ENCODE measurements at regions not wholly inside any gene's neighbourhood (a gene's known extent, or its start where the extent isn't known, plus 50 kb on each side); places are given as distances from the start of the nearest gene placed in this dataset.

DNA sequence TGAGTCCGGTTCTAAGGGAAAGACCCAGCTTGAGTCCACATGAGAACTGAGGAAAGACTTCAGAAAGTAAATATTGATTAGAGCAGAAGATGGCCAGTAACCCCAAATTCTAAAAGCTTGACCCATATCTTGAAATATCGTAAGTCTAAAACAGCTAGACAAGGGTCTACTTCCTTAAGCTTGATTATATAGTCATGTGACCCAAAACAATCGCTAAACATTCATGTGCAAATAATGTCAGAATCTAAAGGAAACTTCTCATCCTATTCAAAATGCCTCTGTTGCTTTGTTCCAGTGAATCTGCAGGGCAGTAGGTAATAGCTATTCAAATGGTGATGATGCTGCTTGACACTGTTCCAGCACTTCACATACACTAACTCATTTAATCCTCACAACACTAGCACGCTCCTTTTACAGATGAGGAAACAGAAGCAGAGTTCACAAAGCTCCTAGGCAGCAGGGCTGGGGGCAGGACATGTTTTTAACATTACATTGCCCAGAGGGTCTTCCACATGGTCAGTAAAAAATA, 52.6 kb downstream of the TCF20 start:
- no peak for DNase-seq (ENCODE audit: low spot score)

DNA sequence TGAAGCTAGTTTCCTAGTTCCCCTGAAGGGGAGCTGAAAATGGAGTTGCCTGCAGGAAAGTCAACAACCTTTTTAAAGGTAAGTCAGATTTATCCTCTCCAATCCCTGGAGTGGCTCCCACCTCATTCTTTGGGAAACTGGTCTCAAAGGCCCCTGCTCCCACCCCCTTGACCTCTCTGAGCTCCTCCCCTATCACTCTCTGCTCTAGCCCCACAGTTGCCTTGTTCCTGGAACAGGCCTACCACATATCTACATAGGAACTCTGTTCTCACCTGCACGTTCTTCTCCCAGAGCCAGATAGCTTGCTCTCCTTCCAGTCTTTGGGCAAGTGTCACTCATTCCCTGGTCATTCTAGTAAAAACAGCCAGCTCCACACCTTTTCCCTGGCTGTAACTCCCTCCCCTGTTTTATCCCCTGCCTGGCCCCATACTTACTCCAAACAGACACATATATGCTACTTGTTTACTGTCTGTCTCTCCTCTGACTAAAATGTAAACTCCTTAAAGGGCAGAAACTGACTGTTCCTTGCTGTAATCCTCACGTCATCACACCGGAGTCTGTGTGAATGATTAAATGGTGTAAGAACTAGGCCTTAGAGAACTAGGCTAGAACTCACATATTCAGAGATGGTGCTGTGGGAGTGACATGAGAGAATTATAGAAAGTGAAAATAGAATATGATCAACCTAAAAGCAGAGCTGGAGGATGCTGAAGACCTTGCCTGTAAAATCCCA, 53.3 kb downstream of the TCF20 start:
- peak; percentile 18 for DNase-seq (ENCODE audit: low spot score)

DNA sequence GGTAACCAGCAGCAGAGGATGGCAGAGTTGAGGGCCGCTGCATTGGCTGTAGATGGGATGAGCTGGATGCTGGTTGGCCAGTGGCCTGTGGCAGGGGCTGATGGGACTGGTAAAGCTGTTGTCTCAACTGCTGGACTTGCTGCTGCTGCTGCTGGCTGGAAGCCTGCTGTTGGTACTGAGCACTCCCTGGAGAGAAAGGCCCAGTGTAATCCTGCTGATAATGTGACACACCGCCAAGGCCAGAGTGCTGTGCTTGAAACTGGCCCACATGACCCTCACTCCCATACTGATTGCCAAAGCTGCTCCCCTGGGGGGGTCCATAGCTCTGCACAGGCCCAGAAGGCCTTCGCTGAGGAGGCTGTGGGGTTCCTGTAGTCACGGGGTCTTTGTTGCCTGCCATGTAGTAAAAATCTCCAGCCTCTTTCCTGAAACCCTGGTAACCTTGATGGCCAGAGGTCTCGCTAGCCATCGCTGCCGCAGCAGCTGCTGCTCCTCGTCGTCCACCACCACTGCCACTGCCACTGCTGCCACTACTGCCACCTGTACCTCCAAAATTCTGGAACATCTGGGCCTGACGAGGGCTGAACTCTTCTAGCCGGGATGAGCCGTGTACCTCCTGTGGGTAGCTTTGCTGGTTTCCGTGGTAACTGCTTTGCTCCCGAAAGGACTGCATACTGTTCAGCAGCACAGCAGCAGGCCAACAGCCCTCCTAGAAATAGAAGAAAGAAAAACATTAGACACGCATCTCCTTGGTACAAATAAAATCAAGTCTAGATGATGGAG, 55.6 kb downstream of the TCF20 start:
- no peak for DNase-seq (ENCODE audit: low spot score)

DNA sequence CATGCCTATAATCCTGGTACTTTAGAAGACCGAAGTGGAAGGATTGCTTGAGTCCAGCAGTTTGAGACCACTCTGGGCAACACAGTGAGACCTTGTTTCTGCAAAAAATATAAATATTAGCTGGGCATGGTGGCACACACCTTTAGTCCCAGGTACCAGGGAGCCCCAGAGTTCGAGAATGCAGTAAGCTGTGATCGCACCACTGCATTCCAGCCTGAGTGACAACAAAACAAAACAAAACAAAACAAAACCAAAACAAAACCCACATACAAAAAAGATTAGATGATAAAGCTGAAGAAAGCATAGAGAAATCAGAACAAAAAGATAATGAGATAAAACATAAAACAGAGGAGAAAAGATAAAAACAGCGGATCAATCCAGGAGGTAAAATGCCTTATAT, 62.1 kb downstream of the TCF20 start:
- DNase-seq (ENCODE audit: low spot score): no peak

DNA sequence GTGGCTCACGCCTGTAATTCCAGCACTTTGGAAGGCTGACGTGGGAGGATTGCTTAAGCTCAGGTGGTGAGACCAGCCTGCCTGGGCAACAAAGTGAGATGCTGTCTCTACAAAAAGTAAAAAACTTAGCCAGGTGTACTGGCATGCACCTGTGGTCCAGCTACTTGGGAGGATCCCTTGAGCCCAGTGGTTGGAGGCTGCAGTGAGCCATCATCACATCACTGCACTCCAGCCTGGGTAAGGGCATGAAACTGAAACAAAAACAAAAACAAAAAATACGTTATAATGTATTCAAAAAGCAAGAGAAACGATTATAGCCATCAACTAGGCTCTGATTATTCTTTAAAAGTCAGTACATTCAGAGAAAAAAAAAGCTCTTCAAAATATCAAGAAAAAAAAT, 62.5 kb downstream of the TCF20 start:
- no peak for DNase-seq (ENCODE audit: low spot score)

DNA sequence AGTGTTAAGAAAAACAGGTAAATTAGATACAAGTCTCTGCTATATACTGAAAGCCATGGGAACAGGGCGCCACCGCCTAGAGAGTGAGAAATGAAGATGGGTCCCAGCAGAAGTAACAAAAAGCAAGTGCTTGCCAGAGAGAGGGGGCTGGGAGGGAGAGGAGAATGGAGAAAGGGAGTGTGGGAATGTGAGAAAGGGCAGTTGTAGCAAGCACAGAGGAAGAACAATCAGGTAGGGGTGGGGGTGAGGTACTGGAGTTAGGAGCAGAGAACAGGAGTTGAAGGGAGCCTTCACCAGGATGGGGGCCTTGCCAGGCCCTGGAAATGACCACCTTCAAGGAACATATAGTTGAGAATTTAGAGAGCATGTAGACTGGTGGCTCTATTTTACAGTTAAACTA, 66.8 kb downstream of the TCF20 start:
- DNase-seq (ENCODE audit: low spot score): no peak

DNA sequence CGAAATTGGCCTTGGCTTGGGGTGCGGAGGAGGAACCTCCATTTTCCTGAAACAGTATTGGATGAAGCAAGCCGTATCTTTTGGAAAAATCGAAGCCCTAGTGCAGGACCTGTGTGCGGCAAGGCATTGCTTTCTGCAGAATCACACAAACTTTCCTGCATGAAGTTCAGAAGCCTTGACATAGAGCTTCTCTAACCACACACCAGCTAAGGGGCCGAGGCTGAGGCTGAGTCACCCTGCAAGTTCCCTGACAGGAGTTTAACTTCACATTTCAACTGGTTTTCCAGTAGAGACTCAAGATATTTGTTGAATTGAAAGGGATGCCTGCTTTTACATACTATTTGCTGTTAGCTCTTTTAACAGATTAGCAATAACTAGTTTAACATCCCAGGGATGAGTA, 67.8 kb downstream of the TCF20 start:
- DNase-seq (ENCODE audit: low spot score): peak; percentile 67

DNA sequence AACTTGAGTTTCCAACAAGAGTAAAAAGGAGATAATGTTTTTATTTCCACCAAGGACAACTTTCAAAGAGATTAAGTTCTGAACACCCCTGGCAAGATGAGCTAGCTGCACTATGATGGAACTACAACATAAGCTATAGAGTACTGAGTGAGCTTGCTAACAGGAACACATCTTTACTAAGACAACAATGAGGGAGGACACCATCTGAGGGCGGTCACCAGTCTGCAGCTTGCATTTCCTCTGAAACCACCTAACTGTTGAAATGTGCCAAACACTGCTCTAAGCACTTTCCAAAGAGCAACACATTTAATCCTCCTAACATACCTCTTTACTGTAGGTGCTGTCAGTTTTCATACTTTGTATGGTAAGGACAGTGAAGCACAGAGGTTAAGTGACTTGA, 68.4 kb downstream of the TCF20 start:
- peak; percentile 50 for DNase-seq (ENCODE audit: low spot score)

DNA sequence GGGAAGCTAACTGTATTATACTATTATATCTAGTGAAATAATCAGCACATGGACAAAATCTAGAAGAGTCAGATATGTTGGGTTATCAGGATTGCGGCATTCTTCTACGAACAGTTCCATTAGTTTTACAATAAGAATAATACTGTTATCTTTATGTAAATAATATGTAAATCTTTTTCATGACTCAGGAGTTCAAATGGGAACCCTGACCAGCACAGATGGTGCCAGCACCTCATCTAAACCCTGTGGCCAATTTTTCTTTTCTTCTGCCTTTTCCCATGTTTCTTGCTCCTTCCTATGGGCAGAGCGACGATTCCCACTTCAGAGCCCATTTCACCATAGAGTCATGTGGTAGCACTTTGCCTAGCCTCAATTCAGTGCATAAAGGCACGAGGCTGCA, 68.4 kb upstream of the CYP2D6 start:
- no peak for DNase-seq (ENCODE audit: low spot score)

DNA sequence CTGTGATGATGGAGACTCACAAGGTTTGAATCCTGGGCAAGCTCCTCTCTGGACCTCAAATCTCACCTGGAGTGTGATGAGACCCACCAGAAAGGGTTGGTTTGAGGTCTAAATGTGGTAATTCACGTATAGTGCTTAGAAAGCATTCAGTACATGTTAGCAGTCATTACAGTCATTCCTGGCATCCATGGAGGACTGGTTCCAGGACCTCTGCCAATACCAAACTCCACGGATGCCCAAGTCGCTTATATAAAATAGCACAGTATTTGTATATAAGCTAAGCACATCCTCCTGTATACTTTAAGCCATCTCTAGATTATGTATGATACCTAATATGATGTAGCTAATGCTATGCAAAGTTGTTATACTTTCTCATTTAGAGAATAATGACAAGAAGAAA, 67.6 kb upstream of the CYP2D6 start:
- no peak for DNase-seq (ENCODE audit: low spot score)

DNA sequence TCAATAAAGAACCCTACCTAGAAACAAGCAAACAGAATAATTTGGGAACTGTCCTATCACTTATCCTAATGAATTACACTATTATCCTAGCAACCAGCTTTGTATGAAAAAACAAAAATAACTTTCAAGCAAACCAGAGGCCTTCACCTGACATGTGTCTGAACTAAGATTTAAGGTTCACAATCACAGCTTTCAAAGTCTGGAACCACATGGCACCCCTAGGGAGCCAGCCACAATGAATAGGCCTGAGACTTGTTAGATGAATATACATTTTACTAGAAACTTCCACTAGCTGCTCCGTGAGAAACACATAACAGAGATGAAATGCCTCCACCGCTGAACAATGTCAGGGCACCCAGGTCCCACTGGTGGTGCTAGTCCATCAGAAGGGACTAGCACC, 65.8 kb upstream of the CYP2D6 start:
- DNase-seq (ENCODE audit: low spot score): no peak

DNA sequence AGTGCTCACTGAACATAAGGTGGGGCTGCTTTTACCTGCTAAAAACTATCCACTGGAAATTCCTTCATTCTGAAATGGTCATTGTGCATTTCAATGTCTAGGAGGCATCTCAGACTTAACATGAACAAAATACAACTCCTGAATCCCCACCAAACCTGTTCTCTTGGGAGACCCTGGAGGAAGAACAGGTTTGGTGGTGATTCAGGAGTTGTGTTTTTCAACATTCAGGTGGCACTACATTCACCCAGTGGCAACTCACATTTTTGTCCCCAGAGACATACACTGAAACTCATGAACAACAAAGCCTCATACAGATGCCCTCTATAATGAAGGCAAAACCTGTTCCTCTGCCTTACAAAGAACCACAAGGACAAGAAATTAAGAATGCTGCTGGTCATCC, 64.3 kb upstream of the CYP2D6 start:
- DNase-seq (ENCODE audit: low spot score): no peak

DNA sequence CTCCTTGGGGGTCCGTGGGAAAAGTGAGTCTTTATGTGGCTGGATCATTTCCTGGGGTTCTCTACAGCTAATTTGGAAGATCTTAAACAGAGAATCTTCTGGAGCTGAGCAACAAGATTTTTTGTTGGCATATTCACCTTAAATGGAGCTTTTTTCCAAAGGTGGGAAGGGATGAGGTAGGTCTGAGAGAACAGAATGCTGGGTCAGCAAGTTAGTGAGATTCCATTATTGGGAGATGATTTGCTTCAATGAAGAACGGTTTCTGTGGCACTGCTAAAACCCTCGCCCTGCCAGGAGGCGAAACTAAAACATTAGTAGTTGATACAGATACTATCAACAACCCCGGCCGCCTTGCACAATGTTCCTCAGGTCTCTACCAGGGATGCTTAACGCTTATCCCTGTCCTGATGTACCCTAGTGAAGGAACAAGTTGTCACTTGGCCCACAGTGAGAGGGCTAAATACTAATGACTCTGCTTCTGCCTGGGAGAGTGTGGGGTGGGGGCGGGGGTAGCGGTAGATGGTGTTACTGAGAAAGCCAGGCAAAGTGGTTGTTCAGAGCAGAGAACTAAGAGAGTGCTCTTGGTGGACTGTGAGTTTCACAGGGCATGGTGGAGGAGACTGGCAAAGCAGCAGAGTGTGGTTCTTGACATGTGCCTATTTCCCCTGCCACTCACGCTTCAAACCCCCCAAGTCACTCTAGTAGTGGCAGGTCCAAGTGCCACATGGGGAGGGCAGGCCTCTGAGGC, 63.7 kb upstream of the CYP2D6 start:
- no peak for DNase-seq (ENCODE audit: low spot score)

DNA sequence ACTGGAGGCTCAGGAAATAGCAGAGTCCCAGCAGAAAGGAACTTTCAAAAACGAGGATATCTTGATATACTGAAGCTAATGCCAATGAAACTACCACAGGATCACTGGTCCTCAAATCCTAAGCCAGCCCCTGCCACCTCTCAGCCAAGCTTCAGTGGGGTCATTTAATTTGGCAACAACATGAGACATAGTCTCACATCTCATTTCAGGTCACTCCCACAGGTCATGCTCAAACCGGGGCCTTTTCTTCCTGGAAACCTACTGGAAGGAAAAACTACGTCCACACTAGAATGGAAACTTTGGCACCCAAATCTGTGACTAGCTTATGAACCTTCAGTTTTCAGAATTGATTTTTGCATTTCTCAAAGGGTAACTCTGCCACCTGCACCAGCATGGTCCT, 61.9 kb upstream of the CYP2D6 start:
- no peak for DNase-seq (ENCODE audit: low spot score)

DNA sequence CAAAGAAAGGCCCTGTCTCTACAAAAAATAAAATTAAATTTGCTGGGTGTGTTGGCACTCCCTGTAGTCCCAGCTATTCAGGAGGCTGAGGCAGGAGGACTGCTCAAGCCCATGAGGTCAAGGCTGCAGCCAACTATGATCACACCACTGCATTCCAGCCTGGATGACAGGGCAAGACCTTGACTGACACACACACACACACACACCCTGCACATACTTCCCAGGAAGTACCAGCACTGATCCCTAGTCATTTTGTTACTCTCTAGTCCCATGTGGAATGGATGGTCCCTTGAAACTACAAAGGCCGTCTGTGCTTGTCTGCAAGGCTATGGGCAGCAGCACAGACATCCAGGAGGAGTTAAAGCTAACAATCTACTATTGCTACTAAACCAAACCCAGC, 59.7 kb upstream of the CYP2D6 start:
- no peak for DNase-seq (ENCODE audit: low spot score)

DNA sequence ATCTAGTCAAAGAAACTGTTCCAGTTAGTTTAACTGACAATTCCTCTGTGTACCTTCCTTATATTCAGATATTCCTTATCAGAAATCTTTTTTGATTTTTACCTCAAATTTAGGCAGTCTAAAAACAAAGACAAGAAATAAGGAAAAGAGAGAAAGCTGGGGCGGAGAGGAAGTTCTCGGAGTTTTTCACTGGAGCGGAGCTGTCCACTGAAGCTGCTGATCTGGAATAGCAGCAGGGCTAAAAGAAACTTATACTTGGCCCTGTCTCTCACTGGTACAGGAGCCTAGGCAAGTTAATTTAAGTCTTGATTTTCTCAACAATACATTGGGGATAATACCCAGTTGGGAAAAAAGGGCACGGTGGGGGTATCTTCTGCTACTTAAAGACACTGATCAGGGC, 59.2 kb upstream of the CYP2D6 start:
- no peak for DNase-seq (ENCODE audit: low spot score)

DNA sequence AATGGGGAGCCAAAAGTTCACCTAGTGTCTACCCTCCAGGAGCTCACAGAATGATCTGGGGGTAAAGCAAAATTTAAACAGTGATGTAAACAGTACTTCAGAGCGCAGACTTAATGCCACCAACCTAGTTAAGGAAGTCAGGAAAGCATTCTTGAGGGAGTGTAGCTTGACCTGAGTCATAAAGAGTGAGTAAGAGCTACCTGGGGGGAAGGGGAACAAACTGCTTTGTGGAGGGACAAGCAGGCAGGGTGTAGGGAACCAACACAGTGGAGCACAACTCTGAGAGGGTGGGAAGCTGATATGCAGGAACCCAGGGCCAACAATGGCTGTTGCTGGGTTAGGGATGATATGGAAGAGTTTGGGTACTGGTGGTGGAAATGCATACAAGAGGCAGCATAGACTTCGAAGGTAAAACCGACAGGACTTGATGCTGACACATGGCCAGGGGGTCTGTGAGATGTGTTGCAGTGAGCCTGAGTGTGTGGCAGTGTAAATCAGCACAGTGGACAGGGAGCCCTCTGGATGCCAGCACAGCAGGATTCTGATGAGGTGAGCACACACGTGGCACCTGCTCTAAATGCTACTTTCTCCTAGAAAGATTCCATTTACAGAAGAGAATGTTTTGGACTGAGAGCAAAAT, 58.3 kb upstream of the CYP2D6 start:
- DNase-seq (ENCODE audit: low spot score): no peak

DNA sequence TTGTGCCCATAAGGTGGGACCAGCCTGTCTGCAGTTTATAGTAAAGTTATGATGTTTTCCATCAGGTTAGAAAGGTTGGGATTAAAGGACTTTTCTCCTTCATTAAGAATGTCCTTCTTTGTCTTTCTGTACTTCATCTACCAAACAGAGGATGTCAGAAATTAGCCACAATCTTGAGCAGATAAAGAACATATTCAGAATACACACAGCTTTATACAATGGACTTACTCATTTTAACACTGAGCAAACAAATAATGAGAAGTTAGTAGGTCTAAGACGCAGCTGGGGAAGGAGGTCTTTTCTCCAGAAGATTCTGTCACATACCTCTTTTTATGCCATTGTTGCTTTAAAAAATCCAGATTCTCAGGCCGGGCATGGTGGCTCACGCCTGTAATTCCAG, 57.0 kb upstream of the CYP2D6 start:
- DNase-seq (ENCODE audit: low spot score): no peak

DNA sequence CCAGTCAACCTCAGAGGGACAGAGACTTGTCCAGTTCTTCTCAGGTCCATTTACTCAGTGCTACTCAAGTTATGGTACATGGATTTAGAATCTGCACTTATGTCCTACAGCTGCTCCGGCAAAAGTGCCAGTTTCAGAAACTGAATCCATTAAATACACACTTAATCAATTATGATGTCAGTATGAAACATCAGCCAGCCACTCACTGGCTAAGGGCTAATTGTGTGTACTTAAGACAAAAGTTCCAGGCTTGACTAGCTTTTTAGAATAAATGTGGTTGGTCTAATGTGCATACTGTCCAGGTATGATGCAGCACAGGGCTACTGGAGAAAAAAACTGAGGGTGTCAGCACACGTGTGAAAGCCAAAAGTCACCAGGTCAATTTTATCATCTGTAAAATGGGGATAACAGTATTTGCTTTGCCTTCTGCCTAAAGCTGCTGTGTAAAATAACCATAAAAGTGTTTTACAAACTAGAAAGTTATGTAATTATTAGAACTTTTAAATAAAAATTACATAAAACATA, 55.4 kb upstream of the CYP2D6 start:
- no peak for DNase-seq (ENCODE audit: low spot score)

DNA sequence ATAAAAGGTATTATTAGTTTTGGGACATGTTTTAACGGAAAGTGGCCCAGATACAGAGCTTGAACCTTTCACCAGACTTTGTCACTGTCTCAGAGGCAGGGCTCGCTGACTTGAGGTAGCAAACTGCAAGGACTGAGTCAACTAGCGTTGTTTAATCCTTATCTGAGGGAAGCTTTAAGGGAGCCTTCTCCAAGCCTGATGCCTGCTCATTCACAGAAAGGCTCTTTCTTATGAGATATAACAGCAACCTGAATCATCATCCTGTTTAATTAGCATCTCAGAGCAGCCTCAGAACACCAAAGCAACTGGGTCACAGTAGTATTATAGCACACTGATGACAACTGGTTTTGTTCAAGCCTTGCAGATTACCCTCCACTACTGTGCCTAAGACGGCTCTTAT, 54.2 kb upstream of the CYP2D6 start:
- DNase-seq (ENCODE audit: low spot score): peak; percentile 38

DNA sequence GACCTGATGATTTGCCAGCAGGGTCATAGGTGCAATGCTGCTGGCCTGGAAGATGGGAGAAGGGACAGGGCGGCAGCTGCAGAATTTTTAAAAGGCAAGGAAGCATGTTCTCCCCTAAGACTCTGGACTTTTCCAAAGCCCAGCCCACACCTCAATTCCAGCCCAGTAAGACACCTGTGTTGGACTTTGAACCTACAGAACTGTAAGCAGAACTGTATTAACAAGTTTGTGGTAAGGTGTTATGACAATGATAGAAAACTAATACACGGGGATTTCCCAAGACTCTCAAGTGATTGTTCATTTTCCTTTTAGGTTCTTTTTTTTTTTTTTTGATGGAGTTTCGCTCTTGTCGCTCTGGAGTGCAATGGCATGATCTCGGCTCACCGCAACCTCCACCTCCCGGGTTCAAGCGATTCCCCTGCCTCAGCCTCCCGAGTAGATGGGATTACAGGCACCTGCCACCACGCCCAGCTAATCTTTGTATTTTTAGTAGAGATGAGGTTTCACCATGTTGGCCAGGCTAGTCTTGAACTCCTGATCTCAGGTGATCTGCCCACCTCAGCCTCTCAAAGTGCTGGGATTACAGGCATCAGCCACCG, 53.0 kb upstream of the CYP2D6 start:
- peak; percentile 49 for DNase-seq (ENCODE audit: low spot score)
